8988T (cell line): ENCODE measurements at regions not wholly inside any gene's neighbourhood (a gene's known extent, or its start where the extent isn't known, plus 50 kb on each side); places are given as distances from the start of the nearest gene placed in this dataset.
A peak's percentile ranks its signal among the peaks of the same experiment; 100 is the strongest.
"Not testable (repeated sequence)": the region's sequence is repeated elsewhere in the genome, so short reads cannot be mapped to it uniquely, and the experiment has no call there.

Source experiments
- DNase-seq: peaks from one replicate; pipeline ENCODE4 v3.0.0; 2011

- no peak for DNase-seq
These were observed 55.9 kb downstream of the BAMBI start for GRCh38 chr10:28733245-28733644.

DNA sequence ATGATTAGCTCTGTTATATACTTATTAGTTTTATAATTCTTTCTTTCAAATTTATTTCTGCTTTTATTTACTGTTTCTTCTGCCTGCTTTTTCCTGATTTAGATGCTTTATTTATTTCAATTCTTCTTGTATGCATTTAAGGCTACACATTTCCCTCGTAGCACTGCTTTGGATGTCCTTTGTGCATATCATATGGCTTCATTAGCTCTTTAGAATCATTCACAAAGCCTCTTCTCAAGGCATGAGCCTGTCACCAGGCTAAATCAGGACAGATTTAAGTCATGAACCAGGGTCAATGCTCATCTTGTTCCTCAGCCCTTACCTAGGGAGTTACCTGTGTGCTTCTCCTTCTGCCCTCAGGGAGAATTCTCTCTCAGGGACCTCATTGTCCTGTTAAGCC, 56.3 kb downstream of the BAMBI start:
- DNase-seq: no peak

DNA sequence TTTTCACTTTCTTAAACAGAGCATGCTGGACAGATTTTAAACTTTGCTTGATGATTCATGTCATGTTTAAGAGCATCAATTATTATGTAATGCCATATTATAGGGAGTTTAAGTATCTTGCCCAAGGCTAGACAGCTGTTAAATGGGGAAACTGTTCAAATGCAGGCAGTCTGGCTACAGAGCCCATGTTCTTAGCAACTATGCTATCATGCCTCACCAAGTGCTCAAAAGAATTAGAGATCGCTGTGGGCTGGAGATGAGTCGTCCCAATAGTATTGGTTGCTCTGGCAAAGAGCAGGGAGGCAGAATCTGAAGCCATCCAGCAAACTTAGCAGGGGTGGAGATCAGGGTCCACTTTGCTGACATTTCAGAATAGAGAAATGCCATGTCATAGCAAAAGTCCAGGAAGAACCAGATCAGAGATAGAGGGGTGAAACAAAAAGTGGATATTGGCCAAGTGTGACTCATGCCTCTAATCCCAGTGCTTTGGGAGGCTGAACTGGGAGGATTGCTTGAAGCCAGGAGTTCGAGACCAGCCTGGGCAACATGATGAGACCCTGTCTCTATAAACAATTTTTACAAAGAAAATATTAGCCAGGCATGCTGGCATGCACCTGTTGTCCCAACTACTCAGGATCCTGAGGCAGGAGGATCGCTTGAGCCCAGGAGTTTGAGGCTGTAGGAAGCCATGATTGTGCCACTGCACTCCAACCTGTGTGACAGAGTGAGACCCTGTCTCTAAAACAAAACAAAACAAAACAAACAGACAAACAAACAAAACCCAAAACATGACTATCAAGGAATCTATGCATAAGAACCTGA, 57.8 kb downstream of the BAMBI start:
- peak; percentile 44 for DNase-seq

DNA sequence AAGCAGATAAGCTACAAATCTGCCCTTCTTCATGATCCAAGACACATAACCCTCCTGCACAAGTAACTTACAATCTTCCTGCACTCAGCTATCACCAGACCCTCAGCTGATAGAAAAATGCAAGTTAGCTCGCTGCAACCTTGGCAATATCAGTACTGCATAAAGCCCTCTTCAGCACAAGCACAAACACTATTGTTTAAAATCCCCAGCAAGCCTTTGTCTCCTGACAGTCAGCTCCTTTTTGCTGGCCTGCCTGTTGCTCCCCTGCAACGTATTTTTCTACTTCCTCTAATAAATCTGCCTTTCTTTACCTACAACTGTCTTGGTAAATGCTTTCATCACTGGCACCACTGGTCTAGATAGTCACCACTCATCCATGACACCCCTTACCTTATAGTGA, 59.8 kb downstream of the BAMBI start:
- no peak for DNase-seq

DNA sequence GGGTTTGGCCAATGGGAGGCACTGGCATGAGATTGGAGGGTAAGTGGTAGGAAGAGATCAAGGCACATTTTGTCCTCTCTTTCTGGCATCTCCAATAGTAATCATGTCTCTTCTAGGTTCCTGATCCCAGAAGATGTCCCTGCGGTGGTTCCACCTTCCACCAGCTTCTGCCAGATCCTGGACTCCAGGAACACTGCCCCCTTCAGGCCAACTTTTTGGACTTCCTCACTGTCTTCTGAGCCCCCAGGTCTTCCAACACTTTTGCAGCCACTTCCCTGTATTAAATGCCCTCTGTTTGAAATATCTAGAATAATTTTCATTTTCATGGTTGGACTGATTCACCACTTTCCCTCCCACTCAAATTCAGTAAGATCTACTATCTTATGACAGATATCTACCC, 60.9 kb downstream of the BAMBI start:
- DNase-seq: no peak

DNA sequence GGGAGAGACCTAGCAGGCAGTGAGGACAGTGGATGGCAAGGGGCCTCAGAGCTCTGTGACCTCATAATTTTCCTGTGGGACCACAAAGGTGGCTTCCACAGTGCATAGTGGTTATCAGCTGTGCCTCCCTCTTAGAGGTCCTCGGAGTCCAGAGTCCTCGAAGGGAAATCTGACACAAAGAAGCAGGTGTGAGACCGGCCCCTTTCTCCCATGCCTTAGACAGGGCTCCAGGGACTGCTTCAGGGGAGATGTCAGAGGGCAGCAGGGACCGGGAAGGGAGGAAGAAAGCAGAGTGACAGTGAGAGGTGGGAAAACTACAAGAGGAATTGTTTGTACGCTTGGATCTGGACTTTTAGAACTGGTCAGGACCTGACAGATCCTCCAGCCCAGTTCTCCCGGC, 66.3 kb downstream of the BAMBI start:
- DNase-seq: no peak

GRCh38 chr10:28744069-28744768, 66.9 kb downstream of the BAMBI start:
- DNase-seq: no peak

- DNase-seq: no peak
These were observed 77.8 kb downstream of the BAMBI start for GRCh38 chr10:28754930-28755718.

GRCh38 chr10:28761084-28761846, 83.9 kb downstream of the BAMBI start:
- no peak for DNase-seq

- no peak for DNase-seq
These were observed 86.3 kb downstream of the BAMBI start for GRCh38 chr10:28763471-28764170.

DNA sequence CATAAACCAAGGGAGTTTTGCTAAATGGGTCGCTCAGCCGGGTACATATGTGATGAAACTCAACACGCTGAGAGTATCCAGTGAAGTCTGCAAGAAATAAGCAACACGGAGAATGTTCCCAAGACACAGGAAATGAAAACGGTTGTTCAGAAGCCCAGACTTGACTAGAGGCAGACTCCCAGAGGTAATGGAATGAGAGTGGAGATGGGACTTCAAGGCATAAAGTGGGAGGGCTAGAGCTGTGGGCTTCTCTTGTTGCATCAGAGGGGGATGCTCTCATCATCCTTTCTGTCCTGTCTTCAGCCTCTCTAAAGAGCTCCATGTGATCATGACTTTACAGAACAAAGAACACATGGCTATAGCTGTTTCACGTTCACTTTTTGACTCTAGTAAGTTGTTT, 88.3 kb downstream of the BAMBI start:
- no peak for DNase-seq

- no peak for DNase-seq
These were observed 90.9 kb downstream of the BAMBI start for GRCh38 chr10:28768227-28768626.

DNA sequence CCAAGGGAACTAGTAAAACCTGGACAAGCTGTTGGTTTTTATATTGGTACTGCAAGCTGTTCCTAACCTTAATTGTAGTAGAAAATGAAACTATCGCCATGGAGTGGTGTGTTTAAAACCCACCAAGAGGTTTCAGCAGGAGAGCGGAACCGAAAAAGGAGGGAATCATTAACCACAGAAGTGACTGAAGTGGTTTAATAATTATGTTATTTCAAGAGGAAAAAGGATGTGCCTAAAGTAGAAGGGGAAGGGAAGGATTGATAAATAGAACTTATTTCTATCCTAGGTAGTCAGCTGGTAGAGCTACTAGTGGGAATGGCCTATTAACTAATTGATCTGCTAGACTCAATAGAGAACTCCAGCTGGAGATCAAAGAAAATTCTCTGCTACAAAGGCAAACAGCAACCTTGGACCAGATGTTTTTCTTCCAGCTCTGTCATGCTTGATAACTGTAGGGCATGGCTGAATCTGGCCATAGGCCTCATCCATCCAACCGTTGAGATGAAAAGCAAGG, 91.8 kb downstream of the BAMBI start:
- no peak for DNase-seq

GRCh38 chr10:28771580-28772090, 94.3 kb downstream of the BAMBI start:
- DNase-seq: not testable (repeated sequence)

- DNase-seq: no peak
These were observed 97.0 kb downstream of the BAMBI start for GRCh38 chr10:28774051-28774995.

GRCh38 chr10:28775773-28776172, 98.5 kb downstream of the BAMBI start:
- no peak for DNase-seq

GRCh38 chr10:28776519-28776918, 99.2 kb downstream of the BAMBI start:
- DNase-seq: no peak

- DNase-seq: no peak
These were observed 100.6 kb downstream of the BAMBI start for GRCh38 chr10:28777911-28778310.

DNA sequence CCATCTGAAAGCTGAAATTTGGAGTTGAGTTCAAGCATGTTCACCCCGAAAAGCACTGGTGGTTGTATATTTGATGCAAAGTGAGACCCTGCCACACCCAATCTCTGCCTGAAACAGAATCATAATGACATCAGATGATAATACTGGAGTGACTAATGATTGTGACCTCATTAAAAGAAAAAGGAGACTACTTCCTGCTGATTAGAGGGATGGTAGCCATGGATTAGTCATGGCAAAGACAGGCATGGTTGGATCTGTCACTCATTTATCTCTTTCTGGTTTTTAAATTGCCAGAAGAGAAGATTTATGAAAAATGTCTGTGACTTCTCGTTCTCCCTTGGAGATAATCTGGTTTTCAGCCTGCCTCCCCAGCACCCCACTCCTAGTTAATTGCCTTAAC, 101.2 kb downstream of the BAMBI start:
- DNase-seq: no peak

- no peak for DNase-seq
These were observed 104.0 kb downstream of the BAMBI start for GRCh38 chr10:28781296-28781695.

GRCh38 chr10:28783087-28783486, 105.8 kb downstream of the BAMBI start:
- DNase-seq: no peak
